ENCODE measurements at regions not wholly inside any gene's neighbourhood (a gene's known extent, or its start where the extent isn't known, plus 50 kb on each side); places are given as distances from the start of the nearest gene placed in this dataset.
"Not testable (repeated sequence)": the region's sequence is repeated elsewhere in the genome, so short reads cannot be mapped to it uniquely, and the experiment has no call there.

DNA sequence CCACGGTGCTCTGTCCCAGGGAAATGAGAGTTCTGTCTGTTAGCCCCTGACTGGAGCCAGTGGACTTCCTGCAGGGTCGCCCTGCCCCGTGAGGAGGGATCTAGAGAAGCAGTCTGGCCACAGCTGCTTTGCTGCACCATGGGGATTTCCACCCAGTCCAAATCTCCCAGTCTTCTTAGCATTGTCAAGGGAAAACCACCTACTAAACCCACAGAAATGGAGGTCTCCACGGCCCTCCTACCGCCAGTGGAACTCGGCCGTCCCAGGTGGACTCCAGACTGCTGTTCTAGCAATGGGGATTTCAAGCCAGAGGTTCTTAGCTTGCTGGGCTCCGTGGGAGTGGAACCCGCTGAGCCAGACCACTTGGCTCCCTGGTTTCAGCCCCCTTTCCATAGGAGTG, 133.3 kb upstream of the PCDH7 start:
- intact Hi-C loops (cut with micrococcal nuclease; ENCODE audit: unreplicated experiment), result no loop called here
- CTCF ChIA-PET, result no interaction called here

DNA sequence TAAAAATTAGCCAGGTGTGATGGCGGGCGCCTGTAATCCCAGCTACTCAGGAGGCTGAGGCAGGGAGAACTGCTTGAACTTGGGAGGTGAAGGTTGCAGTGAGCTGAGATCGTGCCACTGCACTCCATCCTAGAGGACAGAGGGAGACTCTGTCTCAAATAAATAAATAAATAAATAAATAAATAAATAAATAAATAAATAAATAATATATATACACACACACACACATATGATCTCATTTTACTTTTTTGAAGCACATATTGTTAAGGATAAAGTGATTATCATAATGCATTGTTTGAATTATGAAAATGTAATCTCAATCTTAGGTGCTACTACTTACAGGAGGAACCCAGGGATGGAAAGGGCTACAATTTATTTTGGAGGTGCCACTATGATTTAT, 130.5 kb upstream of the PCDH7 start:
- H3K4me1 ChIP-seq (replicated peaks; ENCODE audit: insufficient read depth); POLR2A ChIA-PET (ENCODE audit: unreplicated experiment); H3K36me3 ChIP-seq (ENCODE audit: low read depth); CTCF ChIA-PET; intact Hi-C loops (cut with micrococcal nuclease; ENCODE audit: unreplicated experiment); BruUV-seq (replicated peaks); H3K79me2 ChIP-seq (ENCODE audit: low read depth); H2AFZ ChIP-seq; H3K9me3 ChIP-seq (ENCODE audit: insufficient read depth, low read depth); H3K27me3 ChIP-seq (ENCODE audit: insufficient read depth, low read depth); H3K9me2 ChIP-seq (ENCODE audit: insufficient read depth); H3K27ac ChIP-seq; H3F3A ChIP-seq (ENCODE audit: insufficient read depth, low read depth); H4K20me1 ChIP-seq (ENCODE audit: insufficient read depth); H3K4me2 ChIP-seq; H3K4me3 ChIP-seq; DNase-seq: not testable (repeated sequence)

More for the DNA sequence above, 133.3 kb upstream of the PCDH7 start:
- Histone ChIP-seq H2AFZ (no peak overlapping the region), H3K4me3 (no peak overlapping the region), H3K4me1 (replicated peaks; ENCODE audit: insufficient read depth) (no peaks in the 10 kb centered on the region), H3K9me2 (ENCODE audit: insufficient read depth) (no peaks in the 10 kb centered on the region), H3K27me3 (ENCODE audit: insufficient read depth, low read depth) (no peaks in the 10 kb centered on the region), H3F3A (ENCODE audit: insufficient read depth, low read depth) (no peaks in the 10 kb centered on the region), H3K36me3 (ENCODE audit: low read depth) (no peaks in the 10 kb centered on the region), H3K9me3 (ENCODE audit: insufficient read depth, low read depth) (no peaks in the 10 kb centered on the region), H3K79me2 (ENCODE audit: low read depth) (no peaks in the 10 kb centered on the region), H4K20me1 (ENCODE audit: insufficient read depth) (no peaks in the 10 kb centered on the region), H3K4me2 (no peak overlapping the region), H3K27ac (no peak overlapping the region)
- BruUV-seq (replicated peaks), result no TSS peak
- TF ChIP-seq, protein P1, sequence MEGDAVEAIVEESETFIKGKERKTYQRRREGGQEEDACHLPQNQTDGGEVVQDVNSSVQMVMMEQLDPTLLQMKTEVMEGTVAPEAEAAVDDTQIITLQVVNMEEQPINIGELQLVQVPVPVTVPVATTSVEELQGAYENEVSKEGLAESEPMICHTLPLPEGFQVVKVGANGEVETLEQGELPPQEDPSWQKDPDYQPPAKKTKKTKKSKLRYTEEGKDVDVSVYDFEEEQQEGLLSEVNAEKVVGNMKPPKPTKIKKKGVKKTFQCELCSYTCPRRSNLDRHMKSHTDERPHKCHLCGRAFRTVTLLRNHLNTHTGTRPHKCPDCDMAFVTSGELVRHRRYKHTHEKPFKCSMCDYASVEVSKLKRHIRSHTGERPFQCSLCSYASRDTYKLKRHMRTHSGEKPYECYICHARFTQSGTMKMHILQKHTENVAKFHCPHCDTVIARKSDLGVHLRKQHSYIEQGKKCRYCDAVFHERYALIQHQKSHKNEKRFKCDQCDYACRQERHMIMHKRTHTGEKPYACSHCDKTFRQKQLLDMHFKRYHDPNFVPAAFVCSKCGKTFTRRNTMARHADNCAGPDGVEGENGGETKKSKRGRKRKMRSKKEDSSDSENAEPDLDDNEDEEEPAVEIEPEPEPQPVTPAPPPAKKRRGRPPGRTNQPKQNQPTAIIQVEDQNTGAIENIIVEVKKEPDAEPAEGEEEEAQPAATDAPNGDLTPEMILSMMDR (conservative IDR thresholded peaks at IDR 0.05), result no peak
- no peak for TF ChIP-seq EZH2 (IDR thresholded peaks at IDR 0.05; ENCODE audit: low read depth)
- no peak for DNase-seq
- POLR2A ChIA-PET (ENCODE audit: unreplicated experiment), result no interaction called here

DNA sequence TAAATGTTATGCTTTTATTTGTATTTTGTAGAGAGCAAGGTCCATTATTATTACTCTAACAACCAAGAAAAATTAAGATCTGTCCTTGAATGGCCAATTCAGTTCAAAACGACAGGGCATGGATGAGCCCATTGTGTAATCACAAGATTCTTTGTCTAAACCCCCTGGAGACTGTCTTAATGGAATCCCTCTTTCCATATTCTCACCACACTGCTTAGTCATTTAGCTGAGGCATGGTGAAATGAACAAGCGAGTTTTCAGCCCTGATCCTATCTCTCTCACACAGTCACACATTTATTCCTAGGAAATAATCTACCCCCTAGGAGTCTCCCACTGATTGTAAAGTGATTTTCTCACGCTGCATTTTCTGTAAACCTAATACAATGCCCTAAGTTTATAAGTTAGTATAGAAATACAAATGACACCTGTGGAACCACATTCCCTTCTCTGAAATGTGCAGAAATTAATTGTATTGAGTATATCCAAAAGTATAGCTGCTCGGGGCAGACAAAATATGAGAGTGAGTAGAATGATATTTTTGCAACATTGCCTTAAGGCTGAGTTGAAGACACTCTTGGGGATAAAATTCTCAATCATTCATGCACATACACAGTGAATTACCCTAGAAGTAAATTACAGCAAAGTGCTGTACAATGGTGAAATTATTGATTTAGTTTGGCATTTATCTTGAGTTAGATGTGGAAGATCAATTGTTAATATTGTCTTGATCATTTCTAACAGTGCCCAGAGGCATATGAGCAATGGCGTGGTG, 119.7 kb upstream of the PCDH7 start:
- H3K9me2 ChIP-seq (ENCODE audit: insufficient read depth), result no peaks in the 10 kb centered on the region; the same call in 1 of the 2 replicates
- no peaks in the 10 kb centered on the region for H3K4me1 ChIP-seq (replicated peaks; ENCODE audit: insufficient read depth)
- intact Hi-C loops (cut with micrococcal nuclease; ENCODE audit: unreplicated experiment), result no loop called here
- H3K36me3 ChIP-seq (ENCODE audit: low read depth), result no peaks in the 10 kb centered on the region
- H3K27me3 ChIP-seq (ENCODE audit: insufficient read depth, low read depth), result no peaks in the 10 kb centered on the region
- no peak overlapping the region for H3K4me3 ChIP-seq
- POLR2A ChIA-PET (ENCODE audit: unreplicated experiment), result no interaction called here
- no TSS peak for BruUV-seq (replicated peaks)
- no peak for DNase-seq
- no peaks in the 10 kb centered on the region for H4K20me1 ChIP-seq (ENCODE audit: insufficient read depth)
- no peak for TF ChIP-seq EZH2 (IDR thresholded peaks at IDR 0.05; ENCODE audit: low read depth)
- TF ChIP-seq, protein P1 (conservative IDR thresholded peaks at IDR 0.05), result no peak
- H3K4me2 ChIP-seq, result no peak overlapping the region
- no peaks in the 10 kb centered on the region for H3K79me2 ChIP-seq (ENCODE audit: low read depth)
- CTCF ChIA-PET, result no interaction called here
- no peaks in the 10 kb centered on the region for H3K9me3 ChIP-seq (ENCODE audit: insufficient read depth, low read depth)
- H2AFZ ChIP-seq, result no peak overlapping the region
- no peaks in the 10 kb centered on the region for H3F3A ChIP-seq (ENCODE audit: insufficient read depth, low read depth)
- H3K27ac ChIP-seq, result no peak overlapping the region
